ENCODE measurements at regions not wholly inside any gene's neighbourhood (a gene's known extent, or its start where the extent isn't known, plus 50 kb on each side); places are given as distances from the start of the nearest gene placed in this dataset.

GRCh38 chr17:71914042-71914441 is 206.8 kb upstream of the SOX9 start:
- no peak for DNase-seq

GRCh38 chr17:71914812-71915211 is 206.0 kb upstream of the SOX9 start:
- DNase-seq = no peak

GRCh38 chr17:71917715-71918114 is 203.1 kb upstream of the SOX9 start:
- DNase-seq = no peak

- DNase-seq = no peak
These were observed 201.6 kb upstream of the SOX9 start for GRCh38 chr17:71919186-71919585.

GRCh38 chr17:71919896-71920295 is 200.9 kb upstream of the SOX9 start:
- DNase-seq = no peak

GRCh38 chr17:71921796-71922195 is 199.0 kb upstream of the SOX9 start:
- DNase-seq = no peak

- no peak for DNase-seq
These were observed 198.4 kb upstream of the SOX9 start for GRCh38 chr17:71922439-71922838.

GRCh38 chr17:71926746-71927398 is 193.9 kb upstream of the SOX9 start:
- DNase-seq = no peak

- DNase-seq = no peak
These were observed 187.5 kb upstream of the SOX9 start for GRCh38 chr17:71933306-71933705.

- no peak for DNase-seq
These were observed 186.3 kb upstream of the SOX9 start for GRCh38 chr17:71934520-71934919.

- no peak for DNase-seq
These were observed 185.5 kb upstream of the SOX9 start for GRCh38 chr17:71935341-71935740.

GRCh38 chr17:71936977-71937376 is 183.8 kb upstream of the SOX9 start:
- no peak for DNase-seq

- DNase-seq = no peak
These were observed 182.9 kb upstream of the SOX9 start for GRCh38 chr17:71937914-71938313.

- DNase-seq = no peak
These were observed 182.3 kb upstream of the SOX9 start for GRCh38 chr17:71938340-71939010.

GRCh38 chr17:71941920-71942319 is 178.9 kb upstream of the SOX9 start:
- no peak for DNase-seq

- DNase-seq = no peak
These were observed 178.2 kb upstream of the SOX9 start for GRCh38 chr17:71942626-71943025.

GRCh38 chr17:71948703-71949422 is 172.0 kb upstream of the SOX9 start:
- no peak for DNase-seq

GRCh38 chr17:71959154-71959553 is 161.7 kb upstream of the SOX9 start:
- DNase-seq = no peak

- no peak for DNase-seq
These were observed 157.5 kb upstream of the SOX9 start for GRCh38 chr17:71963351-71963750.

GRCh38 chr17:71963791-71964190 is 157.0 kb upstream of the SOX9 start:
- DNase-seq = no peak

GRCh38 chr17:71964559-71964958 is 156.3 kb upstream of the SOX9 start:
- DNase-seq = no peak

GRCh38 chr17:71966055-71966454 is 154.8 kb upstream of the SOX9 start:
- DNase-seq = no peak

GRCh38 chr17:71966459-71967313 is 154.1 kb upstream of the SOX9 start:
- no peak for DNase-seq
